ENCODE measurements at regions not wholly inside any gene's neighbourhood (a gene's known extent, or its start where the extent isn't known, plus 50 kb on each side); places are given as distances from the start of the nearest gene placed in this dataset.
A peak's percentile ranks its signal among the peaks of the same experiment; 100 is the strongest.

DNA sequence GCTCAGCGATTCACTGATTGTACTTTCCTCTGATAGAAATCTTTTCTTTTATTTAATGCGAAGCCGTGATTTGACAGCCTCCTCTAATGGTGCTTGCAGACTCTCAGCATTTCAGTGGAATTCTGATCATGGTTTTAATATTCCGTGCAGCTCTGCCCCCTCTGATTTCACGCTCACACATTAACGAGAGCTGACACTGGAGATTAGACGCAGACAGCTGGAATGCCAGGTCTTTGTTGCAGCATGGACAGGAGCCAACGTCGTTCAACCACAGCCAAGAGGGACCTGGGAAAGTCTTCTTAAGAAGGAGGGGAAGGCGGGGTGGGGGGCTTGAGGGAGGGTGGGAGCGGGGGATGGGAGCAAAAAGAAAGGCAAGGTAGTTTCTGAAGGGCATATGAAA lies 186.4 kb downstream of the BLID start:
- H3K27me3 ChIP-seq: no peaks in the 10 kb centered on the region
- H3K36me3 ChIP-seq: no peaks in the 10 kb centered on the region
- H3K4me3 ChIP-seq: peak overlapping the region; percentile 36 to 43
- intact Hi-C loops (cut with DNase I): no loop called here
- DNase-seq (ENCODE audit: extremely low spot score in 2 of 2): no peak
- peak overlapping the region; percentile 48 for H3K27ac ChIP-seq
- H3K9me3 ChIP-seq: no peaks in the 10 kb centered on the region
- TF ChIP-seq POLR2A (IDR thresholded peaks at IDR 0.05) (no peak), POLR2AphosphoS5 (IDR thresholded peaks at IDR 0.05; ENCODE audit: insufficient read depth in 1 of 2, low read depth in 1 of 2) (no peak)
- TF ChIP-seq, protein P1, sequence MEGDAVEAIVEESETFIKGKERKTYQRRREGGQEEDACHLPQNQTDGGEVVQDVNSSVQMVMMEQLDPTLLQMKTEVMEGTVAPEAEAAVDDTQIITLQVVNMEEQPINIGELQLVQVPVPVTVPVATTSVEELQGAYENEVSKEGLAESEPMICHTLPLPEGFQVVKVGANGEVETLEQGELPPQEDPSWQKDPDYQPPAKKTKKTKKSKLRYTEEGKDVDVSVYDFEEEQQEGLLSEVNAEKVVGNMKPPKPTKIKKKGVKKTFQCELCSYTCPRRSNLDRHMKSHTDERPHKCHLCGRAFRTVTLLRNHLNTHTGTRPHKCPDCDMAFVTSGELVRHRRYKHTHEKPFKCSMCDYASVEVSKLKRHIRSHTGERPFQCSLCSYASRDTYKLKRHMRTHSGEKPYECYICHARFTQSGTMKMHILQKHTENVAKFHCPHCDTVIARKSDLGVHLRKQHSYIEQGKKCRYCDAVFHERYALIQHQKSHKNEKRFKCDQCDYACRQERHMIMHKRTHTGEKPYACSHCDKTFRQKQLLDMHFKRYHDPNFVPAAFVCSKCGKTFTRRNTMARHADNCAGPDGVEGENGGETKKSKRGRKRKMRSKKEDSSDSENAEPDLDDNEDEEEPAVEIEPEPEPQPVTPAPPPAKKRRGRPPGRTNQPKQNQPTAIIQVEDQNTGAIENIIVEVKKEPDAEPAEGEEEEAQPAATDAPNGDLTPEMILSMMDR (IDR thresholded peaks at IDR 0.05): no peak
- peaks cover 21% of the 10 kb centered on the region for H3K4me1 ChIP-seq

DNA sequence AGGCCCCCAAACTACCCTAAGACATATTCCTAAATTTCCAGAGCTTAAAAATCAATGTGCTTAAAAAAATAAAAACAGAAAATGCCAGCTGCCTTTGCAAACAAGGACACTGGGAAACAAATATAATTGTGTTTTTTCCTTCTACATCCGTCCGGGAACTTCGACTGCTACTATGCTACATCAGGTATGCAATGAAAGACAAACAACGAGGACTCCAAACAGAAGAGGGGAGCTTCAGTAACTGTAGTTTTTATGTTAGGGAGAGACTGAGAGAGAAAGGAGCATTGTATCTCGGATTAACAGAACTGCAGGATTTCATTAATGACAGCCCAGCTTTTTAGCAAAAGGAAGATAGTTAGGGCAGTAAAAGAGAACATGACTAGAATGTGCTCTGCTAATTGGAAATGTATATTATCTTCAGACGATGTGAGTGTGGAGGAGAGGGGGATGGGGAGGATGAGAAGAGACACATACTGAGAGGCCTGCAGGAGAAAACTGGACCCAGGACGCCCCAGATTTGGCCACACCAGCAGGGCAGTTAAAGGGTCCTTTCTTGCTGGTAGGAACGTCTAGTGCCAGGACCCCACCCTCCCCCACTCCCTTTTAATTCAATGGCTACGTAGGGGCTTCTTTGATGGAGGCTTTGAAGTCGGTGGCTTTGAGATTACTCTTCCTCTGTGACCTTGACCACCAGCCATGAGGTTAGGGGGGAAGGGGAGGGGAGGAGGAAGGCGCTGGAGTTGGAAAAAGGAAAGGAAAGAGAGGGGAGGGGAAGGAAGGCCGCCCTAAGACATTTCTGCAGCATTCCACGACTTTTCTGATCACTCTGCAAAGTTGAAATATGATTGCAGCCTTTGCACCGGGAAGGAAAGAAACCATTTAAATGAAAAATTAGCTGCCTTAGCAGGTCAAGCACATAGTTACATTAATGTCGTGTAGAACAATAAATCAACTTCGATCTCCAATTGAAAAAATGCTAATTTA lies 187.1 kb downstream of the BLID start:
- DNase-seq (ENCODE audit: extremely low spot score in 2 of 2): no peak
- H3K27ac ChIP-seq: peak overlapping the region; percentile 48

DNA sequence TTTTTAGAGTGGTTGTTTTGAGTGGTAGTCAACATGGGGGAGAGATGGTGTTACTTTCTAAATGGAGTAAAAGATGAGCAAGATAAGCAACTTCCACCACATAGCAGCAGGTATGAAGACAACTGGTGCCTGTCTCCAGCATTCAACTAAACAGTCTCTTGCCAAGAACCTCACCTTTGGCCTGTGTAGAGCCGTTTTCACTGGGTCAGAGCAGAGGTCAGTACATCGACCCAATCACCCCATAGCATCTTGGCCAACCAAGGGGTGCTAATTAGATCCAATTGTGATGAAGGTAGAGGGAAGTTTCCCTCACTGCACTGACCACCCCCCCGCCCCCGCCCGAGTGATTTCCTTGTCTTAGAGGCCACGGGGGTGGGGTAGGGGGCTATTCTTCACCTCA lies 188.2 kb downstream of the BLID start:
- no peak overlapping the region for H3K4me3 ChIP-seq
- DNase-seq (ENCODE audit: extremely low spot score in 2 of 2): no peak
- H3K9me3 ChIP-seq: no peaks in the 10 kb centered on the region
- TF ChIP-seq, protein P1 (IDR thresholded peaks at IDR 0.05): no peak
- TF ChIP-seq POLR2A (IDR thresholded peaks at IDR 0.05) (no peak), POLR2AphosphoS5 (IDR thresholded peaks at IDR 0.05; ENCODE audit: insufficient read depth in 1 of 2, low read depth in 1 of 2) (no peak)
- peaks cover 21% of the 10 kb centered on the region for H3K4me1 ChIP-seq
- no peak overlapping the region for H3K27ac ChIP-seq
- H3K36me3 ChIP-seq: no peaks in the 10 kb centered on the region
- no peaks in the 10 kb centered on the region for H3K27me3 ChIP-seq
- intact Hi-C loops (cut with DNase I): no loop called here

More for the DNA sequence above, 187.1 kb downstream of the BLID start:
- intact Hi-C loops (cut with DNase I): no loop called here
- no peaks in the 10 kb centered on the region for H3K36me3 ChIP-seq
- H3K9me3 ChIP-seq: no peaks in the 10 kb centered on the region
- TF ChIP-seq POLR2AphosphoS5 (IDR thresholded peaks at IDR 0.05; ENCODE audit: insufficient read depth in 1 of 2, low read depth in 1 of 2) (no peak), POLR2A (IDR thresholded peaks at IDR 0.05) (no peak)
- TF ChIP-seq, protein P1 (IDR thresholded peaks at IDR 0.05): no peak
- no peaks in the 10 kb centered on the region for H3K27me3 ChIP-seq
- H3K4me3 ChIP-seq: peak overlapping the region; percentile 36 to 43
- H3K4me1 ChIP-seq: peaks cover 21% of the 10 kb centered on the region

DNA sequence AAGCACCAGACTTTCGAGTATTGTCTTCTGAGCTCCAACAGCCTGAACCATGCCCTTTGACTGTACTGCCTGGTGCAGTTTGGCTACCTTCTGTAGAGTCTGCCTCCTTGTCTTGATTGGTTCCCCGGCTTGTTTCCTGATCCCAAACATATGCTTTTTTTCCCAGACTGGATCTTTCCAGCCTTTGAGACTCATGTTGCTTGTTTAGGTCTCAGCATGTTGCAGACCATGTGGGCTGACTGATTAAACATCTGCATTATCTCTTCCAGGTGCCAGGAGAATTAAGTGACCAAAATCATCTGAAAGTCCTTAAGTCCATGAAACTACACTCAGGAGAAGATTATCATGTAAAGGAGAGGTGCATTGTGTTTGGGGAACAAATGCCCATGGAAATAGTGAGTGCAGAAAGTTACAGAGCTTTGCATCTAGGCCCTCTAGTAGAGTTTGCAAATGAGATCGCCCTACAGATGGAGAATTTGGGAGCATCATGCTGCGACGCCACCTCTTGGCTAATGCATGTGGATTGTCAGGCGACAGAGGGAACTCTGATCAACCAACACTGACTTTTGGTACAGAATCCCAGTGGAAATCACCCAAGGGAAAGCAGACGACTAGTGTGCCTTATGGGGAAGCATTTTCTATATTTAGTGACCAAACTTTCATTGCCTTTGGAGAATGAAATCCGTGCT lies 188.8 kb downstream of the BLID start:
- no peak for TF ChIP-seq POLR2A (IDR thresholded peaks at IDR 0.05)
- no peak for TF ChIP-seq POLR2AphosphoS5 (IDR thresholded peaks at IDR 0.05; ENCODE audit: insufficient read depth in 1 of 2, low read depth in 1 of 2)
- TF ChIP-seq, protein P1 (IDR thresholded peaks at IDR 0.05): no peak
- Histone ChIP-seq H3K4me3 (no peak overlapping the region), H3K36me3 (no peaks in the 10 kb centered on the region), H3K4me1 (peaks cover 21% of the 10 kb centered on the region), H3K9me3 (no peaks in the 10 kb centered on the region), H3K27ac (no peak overlapping the region), H3K27me3 (no peaks in the 10 kb centered on the region)
- intact Hi-C loops (cut with DNase I): no loop called here
- DNase-seq (ENCODE audit: extremely low spot score in 2 of 2): no peak

Measured in vagina (tissue), 2 donors.